B cell (primary cell): ENCODE measurements at regions not wholly inside any gene's neighbourhood (a gene's known extent, or its start where the extent isn't known, plus 50 kb on each side); places are given as distances from the start of the nearest gene placed in this dataset.

Experiments used
- ATAC-seq: fragments of 200-7000 bp; cut with Tn5 transposase; one replicate; pipeline ENCODE4 v1.10.0; 2021; ENCODE audit warnings: low read depth, mild to moderate bottlenecking, moderate number of reproducible peaks, moderate library complexity
- CTCF ChIA-PET: fragments of 350-600 bp; sonication (Branson Sonifier 250); formaldehyde crosslinking; loops from one replicate; lab custom pipeline; 2021; ENCODE audit warnings: antibody characterized with exemption, inconsistent platforms; lab: Charles Lee
- POLR2A ChIA-PET: fragments of 350-600 bp; sonication (Branson Sonifier 250); formaldehyde crosslinking; loops from one replicate; lab custom pipeline; 2021; ENCODE audit warnings: antibody characterized with exemption; lab: Charles Lee
- DNase-seq: peaks from one replicate; pipeline ENCODE4 v3.0.0; 2013
- H2AFZ ChIP-seq: 2 replicates; pipeline ENCODE4 v1.6.1; 2012; ENCODE audit warnings: mild to moderate bottlenecking, low read depth, low read length; ENCODE audit not compliant: insufficient read depth, poor library complexity, severe bottlenecking
- H3K27ac ChIP-seq, 2 donors: 1 replicate in 1 of 2; 2 replicates in 1 of 2; pipeline ENCODE4 v1.5.1; 2012 to 2013; ENCODE audit warnings: low read length in 2 of 2, mild to moderate bottlenecking in 2 of 2, moderate library complexity in 1 of 2
- H3K27me3 ChIP-seq, 4 experiments: fragments of 200-600 bp in 1 of 4; sonication (generic) in 1 of 4; replicated peaks in 1 of 4; 1 replicate in 2 of 4; 2 replicates in 2 of 4; pipeline versions ENCODE4 v1.6.1 to v1.7.0; 2013 to 2016; ENCODE audit warnings: low read length in 3 of 4, mild to moderate bottlenecking in 2 of 4, mixed read lengths in 1 of 4, moderate library complexity in 1 of 4; ENCODE audit not compliant: insufficient read depth in 4 of 4, control insufficient read depth in 3 of 4; ENCODE audit errors: control extremely low read depth in 1 of 4
- H3K36me3 ChIP-seq, 2 experiments: replicated peaks in 1 of 2; 1 replicate in 1 of 2; 2 replicates in 1 of 2; pipeline versions ENCODE4 v1.6.1 to v1.7.1; 2013; ENCODE audit warnings: low read length in 1 of 2; ENCODE audit not compliant: insufficient read depth in 2 of 2, control insufficient read depth in 1 of 2; ENCODE audit errors: control extremely low read depth in 1 of 2, extremely low read depth in 1 of 2
- H3K4me1 ChIP-seq, 2 donors: fragments of 200-600 bp in 1 of 2; sonication (generic) in 1 of 2; 1 replicate in 1 of 2; 2 replicates in 1 of 2; pipeline versions ENCODE4 v1.5.1 to v1.6.1; 2013 to 2017; ENCODE audit warnings: low read length in 2 of 2; ENCODE audit not compliant: control insufficient read depth in 2 of 2, insufficient read depth in 2 of 2
- H3K4me2 ChIP-seq: replicated peaks from 2 replicates; pipeline ENCODE3; 2012; ENCODE audit warnings: mild to moderate bottlenecking, low read depth, low read length; ENCODE audit not compliant: poor library complexity, severe bottlenecking
- H3K4me3 ChIP-seq, 5 experiments: fragments of 200-600 bp in 1 of 5; sonication (generic) in 1 of 5; 1 replicate in 3 of 5; 2 replicates in 2 of 5; pipeline versions ENCODE4 v1.5.1 to v1.7.0; 2011 to 2016; ENCODE audit warnings: low read length in 4 of 5, mild to moderate bottlenecking in 4 of 5, low read depth in 2 of 5, control low read depth in 1 of 5, moderate library complexity in 1 of 5; ENCODE audit not compliant: insufficient read depth in 1 of 5; ENCODE audit errors: control extremely low read depth in 1 of 5, extremely low read depth in 1 of 5
- H3K79me2 ChIP-seq: fragments of 200-600 bp; sonication (generic); one replicate; pipeline ENCODE4 v1.6.0; 2016; ENCODE audit warnings: low read length; ENCODE audit not compliant: control insufficient read depth, insufficient read depth
- H3K9ac ChIP-seq: fragments of 200-600 bp; sonication (generic); 2 replicates; pipeline ENCODE4 v1.6.1; 2017; ENCODE audit warnings: mild to moderate bottlenecking, low read length, moderate library complexity
- H3K9me3 ChIP-seq, 3 donors: one replicate each; pipeline versions ENCODE4 v1.6.1 to v1.7.1; 2013; ENCODE audit warnings: low read length in 2 of 3; ENCODE audit not compliant: control insufficient read depth in 2 of 3, insufficient read depth in 1 of 3; ENCODE audit errors: control extremely low read depth in 1 of 3
- H4K20me1 ChIP-seq: 2 replicates; pipeline ENCODE4 v1.6.0; 2012; ENCODE audit warnings: mild to moderate bottlenecking, low read length; ENCODE audit not compliant: insufficient read depth, control insufficient read depth, poor library complexity, severe bottlenecking
- H3K27ac Mint-ChIP-seq: one replicate; pipeline ENCODE4 v1.8.0; 2021; ENCODE audit warnings: mixed read lengths
- H3K27me3 Mint-ChIP-seq: one replicate; pipeline ENCODE4 v1.8.0; 2021; ENCODE audit warnings: mixed read lengths
- H3K4me1 Mint-ChIP-seq: one replicate; pipeline ENCODE4 v1.8.0; 2021; ENCODE audit warnings: mixed read lengths
- H3K4me3 Mint-ChIP-seq: one replicate; pipeline ENCODE4 v1.8.0; 2021; ENCODE audit warnings: mixed read lengths
- H3K9me3 Mint-ChIP-seq: one replicate; pipeline ENCODE4 v1.8.0; 2022; ENCODE audit warnings: mixed read lengths; ENCODE audit not compliant: insufficient read depth
- CTCF ChIP-seq: fragments of 200-600 bp; IDR thresholded peaks from one replicate; pipeline ENCODE4 v1.8.0; 2022; ENCODE audit warnings: antibody characterized with exemption, mild to moderate bottlenecking
- EZH2 ChIP-seq: IDR thresholded peaks from 2 replicates; pipeline ENCODE4 v1.6.1; 2012; ENCODE audit warnings: borderline replicate concordance, low read depth, mild to moderate bottlenecking, moderate library complexity, low read length; ENCODE audit not compliant: insufficient read depth, poor library complexity, severe bottlenecking
- WGBS: methylation state at CpG from one replicate; pipeline ENCODE4 v1.1.5; 2013; ENCODE audit warnings: missing lambda C conversion rate; ENCODE audit not compliant: insufficient coverage; 5-methylcytosine and 5-hydroxymethylcytosine counted together
- intact Hi-C: fragments of 100-400 bp; cut with micrococcal nuclease; formaldehyde crosslinking; loops from one replicate; pipeline ENCODE4 v1.10.0; 2022

- 83% methylated on average over 1 of the region's 2 CpGs for WGBS
Observed at GRCh38 chr21:39007985-39008384, 175.3 kb downstream of the PSMG1 start.

GRCh38 chr21:39007532-39007931, 175.7 kb downstream of the PSMG1 start:
- intact Hi-C loops, result no loop called here

More at GRCh38 chr21:39007985-39008384, 175.3 kb downstream of the PSMG1 start:
- ChIA-PET CTCF (no interaction called here), POLR2A (no interaction called here)
- peaks cover 0 to 25% (median 5%) of the 10 kb centered on the region in 3 donors for H3K9me3 ChIP-seq
- H3K36me3 ChIP-seq, result no peaks in the 10 kb centered on the region
- H3K27ac ChIP-seq, result no peak overlapping the region
- ATAC-seq (no peak), DNase-seq (no peak)
- H2AFZ ChIP-seq, result no peak overlapping the region
- no peak overlapping the region for H3K4me2 ChIP-seq
- Mint-ChIP-seq H3K9me3 (peaks cover 1% of the 10 kb centered on the region), H3K4me3 (no peak overlapping the region), H3K27me3 (peaks cover 44% of the 10 kb centered on the region), H3K27ac (no peak overlapping the region), H3K4me1 (peaks cover 24% of the 10 kb centered on the region)
- TF ChIP-seq CTCF, result no peak
- no peak for TF ChIP-seq EZH2
- no peaks in the 10 kb centered on the region for H3K79me2 ChIP-seq
- no peaks in the 10 kb centered on the region for H4K20me1 ChIP-seq
- intact Hi-C loops, result no loop called here
- H3K4me3 ChIP-seq, result no peak overlapping the region
- peaks cover 0 to 18% (median 5%) of the 10 kb centered on the region in 4 experiments for H3K27me3 ChIP-seq
- peaks cover 19 to 23% of the 10 kb centered on the region in 2 donors for H3K4me1 ChIP-seq
- H3K9ac ChIP-seq, result no peak overlapping the region

More at GRCh38 chr21:39007532-39007931, 175.7 kb downstream of the PSMG1 start:
- 68% methylated on average over 7 of the region's 8 CpGs for WGBS
- Mint-ChIP-seq H3K4me3 (no peak overlapping the region), H3K4me1 (peaks cover 24% of the 10 kb centered on the region), H3K9me3 (peaks cover 1% of the 10 kb centered on the region), H3K27me3 (peaks cover 47% of the 10 kb centered on the region), H3K27ac (no peak overlapping the region)
- Histone ChIP-seq H3K27ac (no peak overlapping the region), H3K9me3 (peaks cover 0 to 22% (median 5%) of the 10 kb centered on the region in 3 donors), H3K36me3 (no peaks in the 10 kb centered on the region), H3K9ac (no peak overlapping the region), H3K4me1 (peaks cover 19 to 23% of the 10 kb centered on the region in 2 donors), H3K4me2 (no peak overlapping the region), H3K4me3 (no peak overlapping the region), H4K20me1 (no peaks in the 10 kb centered on the region), H3K79me2 (no peaks in the 10 kb centered on the region), H3K27me3 (peaks cover 0 to 23% (median 5%) of the 10 kb centered on the region in 4 experiments), H2AFZ (no peak overlapping the region)
- POLR2A ChIA-PET, result no interaction called here
- DNase-seq (no peak), ATAC-seq (no peak)
- no peak for TF ChIP-seq EZH2
- TF ChIP-seq CTCF, result no peak
- CTCF ChIA-PET, result no interaction called here
